Adipose tissue (tissue), 3 donors: ENCODE measurements at regions not wholly inside any gene's neighbourhood (a gene's known extent, or its start where the extent isn't known, plus 50 kb on each side); places are given as distances from the start of the nearest gene placed in this dataset.

Source experiments
- H3K27ac ChIP-seq: one replicate; pipeline ENCODE4 v1.5.1; 2013; ENCODE audit warnings: low read depth, low read length
- WGBS, 3 donors: extraction: QIAGEN DNeasy Blood & Tissue Kit; methylation state at CpG; one replicate each; pipeline ENCODE4 v1.1.7; 2013; 5-methylcytosine and 5-hydroxymethylcytosine counted together
- donor health status: healthy with polysubstance abuse.
- donor health status: Bipolar disorder and iron deficiency.
- donor health status: healthy.

DNA sequence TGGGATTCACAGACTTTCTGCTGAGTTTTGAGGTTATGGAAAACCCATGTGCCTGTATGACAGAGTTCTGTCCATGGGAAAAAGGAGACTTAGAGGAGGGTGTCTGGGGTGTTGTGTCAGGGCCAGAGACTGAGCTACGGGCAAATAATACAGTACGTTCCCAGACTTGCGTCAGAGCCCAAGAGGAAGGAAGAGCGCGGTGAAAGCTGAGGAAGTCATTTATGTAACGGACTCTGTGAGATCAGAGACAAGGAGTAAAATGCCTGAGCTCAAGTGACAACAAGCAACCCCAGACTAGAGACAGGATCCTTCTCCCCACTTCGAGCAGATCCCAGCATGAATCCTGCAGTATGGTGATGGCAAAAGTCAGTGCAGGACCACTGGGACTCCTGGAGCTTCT is 368.6 kb upstream of the MCTP2 start:
- peak overlapping the region; percentile 29 for H3K27ac ChIP-seq
- 38 to 73% (median 58%) methylated on average over 7 of the region's 7 CpGs for WGBS, 3 donors

GRCh38 chr15:93861956-93862741 is 369.2 kb upstream of the MCTP2 start:
- no peak overlapping the region for H3K27ac ChIP-seq
- WGBS, 3 donors, result 75 to 76% (median 76%) methylated on average over 5 of the region's 5 CpGs

- WGBS, 3 donors, result 76 to 92% (median 82%) methylated on average over 10 of the region's 10 CpGs
Observed at GRCh38 chr15:93861413-93861812, 369.9 kb upstream of the MCTP2 start.

GRCh38 chr15:93860701-93861100 is 370.7 kb upstream of the MCTP2 start:
- no peak overlapping the region for H3K27ac ChIP-seq
- WGBS, 3 donors, result 78 to 92% (median 90%) methylated on average over 4 of the region's 4 CpGs

More at GRCh38 chr15:93861413-93861812, 369.9 kb upstream of the MCTP2 start:
- H3K27ac ChIP-seq, result no peak overlapping the region

DNA sequence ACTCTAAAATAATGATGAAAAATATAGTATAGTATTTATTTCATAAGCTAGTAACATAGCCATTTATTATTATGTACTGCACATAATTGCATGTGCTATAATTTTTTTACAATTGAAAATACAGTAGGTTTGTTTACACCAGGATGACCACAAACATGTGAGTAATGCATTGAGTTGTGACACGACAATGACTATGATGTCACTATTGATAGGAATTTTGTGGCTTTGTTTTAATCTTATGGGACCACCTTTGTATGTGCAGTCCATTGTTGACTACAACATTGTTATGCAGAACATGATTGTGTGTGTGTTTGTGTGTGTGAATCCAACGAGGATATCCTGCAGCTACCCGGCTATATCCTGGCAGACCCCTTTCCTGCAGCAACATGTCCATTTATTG is 372.2 kb upstream of the MCTP2 start:
- H3K27ac ChIP-seq, result no peak overlapping the region
- WGBS, 3 donors, result 80 to 81% (median 80%) methylated on average over 3 of the region's 3 CpGs

- no peak overlapping the region for H3K27ac ChIP-seq
- 64 to 77% (median 76%) methylated on average over 4 of the region's 4 CpGs for whole genome bisulfite sequencing, 3 donors
Observed at GRCh38 chr15:93855181-93855826, 376.1 kb upstream of the MCTP2 start.

DNA sequence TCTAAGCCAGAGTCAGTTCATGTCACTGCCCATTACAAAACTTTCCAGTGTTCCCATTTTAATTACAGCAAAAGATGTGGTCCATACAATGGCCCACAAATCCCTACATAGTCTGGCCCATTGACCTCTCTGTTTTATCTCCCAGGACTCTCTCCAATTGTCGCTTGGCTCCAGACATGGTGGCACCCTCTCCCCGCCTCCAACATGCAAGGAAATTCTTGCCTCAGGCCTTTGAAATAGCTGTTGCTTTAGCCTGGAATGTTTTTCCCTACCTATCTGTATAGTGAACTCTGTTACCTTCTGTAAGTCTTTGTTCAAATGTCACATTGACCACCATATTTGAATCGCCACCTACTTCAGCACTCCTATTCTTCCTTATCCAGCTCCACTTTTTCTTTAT is 377.3 kb upstream of the MCTP2 start:
- 86 to 97% (median 96%) methylated on average over 3 of the region's 3 CpGs for WGBS, 3 donors

GRCh38 chr15:93852761-93853160 is 378.6 kb upstream of the MCTP2 start:
- WGBS, 3 donors, result 83 to 85% (median 83%) methylated on average over 4 of the region's 4 CpGs
- H3K27ac ChIP-seq, result no peak overlapping the region

More for the DNA sequence above, 377.3 kb upstream of the MCTP2 start:
- H3K27ac ChIP-seq, result no peak overlapping the region

GRCh38 chr15:93848490-93848889 is 382.9 kb upstream of the MCTP2 start:
- H3K27ac ChIP-seq, result no peak overlapping the region
- WGBS, 3 donors, result 62 to 67% (median 63%) methylated on average over 1 of the region's 1 CpG

- WGBS, 3 donors, result 49 to 74% (median 73%) methylated on average over 3 of the region's 3 CpGs
- H3K27ac ChIP-seq, result no peak overlapping the region
Observed at GRCh38 chr15:93848076-93848475, 383.3 kb upstream of the MCTP2 start.

- 78 to 88% (median 88%) methylated on average over 9 of the region's 9 CpGs for WGBS, 3 donors
- no peak overlapping the region for H3K27ac ChIP-seq
Observed at GRCh38 chr15:93846148-93846547, 385.2 kb upstream of the MCTP2 start.

- WGBS, 3 donors, result 84 to 92% (median 87%) methylated on average over 3 of the region's 3 CpGs
- no peak overlapping the region for H3K27ac ChIP-seq
Observed at GRCh38 chr15:93837450-93837849, 393.9 kb upstream of the MCTP2 start.

- WGBS, 3 donors, result 69 to 97% (median 87%) methylated on average over 2 of the region's 2 CpGs
- no peak overlapping the region for H3K27ac ChIP-seq
Observed at GRCh38 chr15:93835344-93835743, 396.0 kb upstream of the MCTP2 start.

- WGBS, 3 donors, result 71 to 81% (median 76%) methylated on average over 1 of the region's 1 CpG
- H3K27ac ChIP-seq, result no peak overlapping the region
Observed at GRCh38 chr15:93831641-93832040, 399.7 kb upstream of the MCTP2 start.

DNA sequence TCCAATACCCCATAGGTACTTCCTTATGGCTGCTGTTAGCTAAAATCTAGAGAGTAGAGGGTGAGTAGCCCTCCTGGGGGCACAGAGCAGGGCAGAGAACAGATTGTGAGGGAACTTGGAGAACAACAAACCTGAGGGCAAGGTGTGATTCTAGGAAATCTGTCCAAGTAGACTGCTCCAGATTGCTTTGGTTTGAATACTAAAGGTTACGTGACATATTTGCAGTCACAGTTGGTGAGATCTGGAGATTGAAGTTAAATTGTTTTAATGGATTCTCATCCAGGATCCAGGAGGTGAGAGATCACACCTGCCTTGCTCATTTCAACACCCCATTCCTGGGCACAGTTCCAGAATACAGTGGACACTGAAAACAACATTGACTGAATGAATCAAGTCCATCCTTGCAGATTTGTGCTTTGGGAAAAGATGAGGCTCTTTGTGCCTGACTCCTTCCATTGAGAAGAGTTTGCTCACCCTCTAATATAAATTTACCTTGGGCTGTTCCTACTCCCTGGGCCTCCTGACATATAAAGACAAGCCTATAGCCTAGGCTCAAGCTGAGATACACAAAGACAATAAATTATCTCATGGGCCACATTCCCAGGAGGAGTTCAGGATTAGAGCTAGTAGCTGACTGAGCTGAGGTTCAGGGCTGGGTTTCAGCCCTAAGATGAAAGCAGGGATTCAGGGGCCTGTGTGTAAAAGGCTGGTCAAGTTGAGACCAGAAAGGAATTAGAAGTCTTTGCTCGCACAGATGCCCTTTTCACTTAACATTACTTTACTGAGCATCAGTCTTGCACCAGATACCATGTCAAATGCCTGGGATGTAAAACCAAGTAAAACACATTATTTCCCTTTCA is 400.9 kb upstream of the MCTP2 start:
- H3K27ac ChIP-seq, result no peak overlapping the region
- WGBS, 3 donors, result 94% methylated on average over 2 of the region's 2 CpGs

DNA sequence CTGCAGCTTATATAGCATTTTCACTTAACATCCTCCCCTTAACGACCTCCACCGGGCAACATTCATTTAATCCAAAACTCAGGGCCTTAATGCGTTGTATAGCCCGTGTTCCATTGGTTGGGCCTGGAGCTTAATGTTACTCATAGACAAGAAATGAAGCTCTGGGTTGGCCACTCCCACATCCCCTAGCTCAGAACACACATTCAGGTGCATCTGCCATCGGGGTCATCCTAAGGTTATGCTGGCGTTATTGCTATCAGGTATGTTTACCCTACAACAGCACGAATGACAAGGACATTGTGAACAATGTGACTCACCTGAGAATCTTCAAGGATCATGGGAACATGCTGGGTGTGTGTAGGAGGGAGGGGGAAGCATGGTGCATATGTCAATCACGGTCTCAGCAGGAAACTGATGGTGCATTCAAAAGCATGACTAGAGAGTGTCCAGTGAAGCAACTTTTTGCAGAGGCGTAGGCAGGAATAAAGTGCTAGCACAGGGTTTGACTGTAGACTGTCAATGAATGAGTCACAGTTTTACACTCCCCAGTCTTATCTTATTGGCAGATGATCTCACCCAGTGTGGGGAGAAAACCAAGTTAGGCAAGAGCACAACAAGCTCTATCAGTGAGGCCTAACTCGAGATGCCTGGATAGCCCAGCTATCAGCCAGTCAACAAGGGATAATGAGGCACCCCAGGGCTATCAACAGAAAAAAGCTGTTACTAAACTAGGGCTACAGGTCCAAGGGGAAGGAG is 402.1 kb upstream of the MCTP2 start:
- 64 to 78% (median 77%) methylated on average over 10 of the region's 10 CpGs for WGBS, 3 donors
- no peak overlapping the region for H3K27ac ChIP-seq

- no peak overlapping the region for H3K27ac ChIP-seq
- WGBS, 3 donors, result 29 to 68% (median 59%) methylated on average over 4 of the region's 4 CpGs
Observed at GRCh38 chr15:93826790-93827189, 404.6 kb upstream of the MCTP2 start.

DNA sequence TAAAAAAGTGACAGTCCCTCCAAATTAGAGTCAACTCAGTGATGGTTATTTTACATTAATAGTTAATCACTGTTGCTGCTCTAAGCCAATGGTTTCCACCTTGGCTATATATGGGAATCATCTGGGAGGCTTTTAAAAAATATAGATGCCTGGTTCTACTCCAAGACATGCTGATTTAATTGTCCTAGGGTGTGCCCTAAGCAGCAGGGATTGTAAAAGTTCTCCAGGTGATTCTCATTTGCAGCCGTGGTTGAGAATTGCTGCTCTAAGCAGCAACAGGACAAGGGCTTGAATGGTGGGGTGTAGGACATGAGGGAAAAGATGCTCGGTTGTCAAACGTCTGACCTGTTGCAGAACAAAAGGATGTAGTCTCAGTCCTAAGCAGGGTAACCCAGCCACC is 405.1 kb upstream of the MCTP2 start:
- H3K27ac ChIP-seq, result no peak overlapping the region
- WGBS, 3 donors, result 64 to 80% (median 64%) methylated on average over 3 of the region's 3 CpGs
